ENCODE measurements at regions not wholly inside any gene's neighbourhood (a gene's known extent, or its start where the extent isn't known, plus 50 kb on each side); places are given as distances from the start of the nearest gene placed in this dataset.

GRCh38 chr12:111218499-111218898, 150.4 kb downstream of the PHETA1 start:
- no peaks in the 10 kb centered on the region for H3K4me1 ChIP-seq (ENCODE audit: control insufficient read depth in 1 of 2, insufficient read depth in 2 of 2, low read length in 2 of 2)
- no peaks in the 10 kb centered on the region for H3K79me2 ChIP-seq (ENCODE audit: control insufficient read depth, insufficient read depth, low read length, poor library complexity)
- H4K8ac ChIP-seq (ENCODE audit: low read depth, low read length): no peak overlapping the region
- H3K14ac ChIP-seq (ENCODE audit: low read length): no peak overlapping the region
- H3K36me3 ChIP-seq (ENCODE audit: control insufficient read depth in 1 of 2, insufficient read depth in 2 of 2, low read length in 2 of 2): no peaks in the 10 kb centered on the region
- no CpG with 5 or more reads among the region's 6 CpGs for WGBS (ENCODE audit: extremely low coverage, insufficient coverage, insufficient read length)
- H3K27me3 ChIP-seq (ENCODE audit: insufficient read depth, low read length): no peaks in the 10 kb centered on the region
- no peak overlapping the region for H3K9ac ChIP-seq (ENCODE audit: low read length)
- DNase-seq: no peak
- H2BK5ac ChIP-seq (ENCODE audit: low read depth, low read length, poor library complexity): no peak overlapping the region
- H3K23ac ChIP-seq (ENCODE audit: low read length): no peak overlapping the region
- no peak overlapping the region for H2BK120ac ChIP-seq (ENCODE audit: insufficient read depth, low read length, poor library complexity)
- no peak overlapping the region for H3K4me2 ChIP-seq (ENCODE audit: low read length)
- no peak overlapping the region for H2AK5ac ChIP-seq (ENCODE audit: low read length)
- H2BK12ac ChIP-seq (ENCODE audit: low read length): no peak overlapping the region
- H3K4ac ChIP-seq (ENCODE audit: low read depth, low read length): no peak overlapping the region
- H4K91ac ChIP-seq (ENCODE audit: low read depth, low read length): no peak overlapping the region
- no peak overlapping the region for H2AFZ ChIP-seq (ENCODE audit: insufficient read depth, low read length, poor library complexity)
- H4K12ac ChIP-seq (ENCODE audit: low read depth, low read length): no peak overlapping the region
- H3K79me1 ChIP-seq (ENCODE audit: low read length): no peaks in the 10 kb centered on the region
- no peak overlapping the region for H3K4me3 ChIP-seq (ENCODE audit: low read depth, low read length)
- H3K9me3 ChIP-seq (ENCODE audit: insufficient read depth, low read depth, low read length): peaks cover 5% of the 10 kb centered on the region
- H3K18ac ChIP-seq (ENCODE audit: low read length): no peak overlapping the region
- no peak overlapping the region for H3K27ac ChIP-seq (ENCODE audit: low read depth, low read length)

- H3K36me3 ChIP-seq (ENCODE audit: control insufficient read depth in 1 of 2, insufficient read depth in 2 of 2, low read length in 2 of 2): no peaks in the 10 kb centered on the region
- no peak overlapping the region for H3K4me3 ChIP-seq (ENCODE audit: low read depth, low read length)
- no peaks in the 10 kb centered on the region for H3K27me3 ChIP-seq (ENCODE audit: insufficient read depth, low read length)
- no peak overlapping the region for H3K23ac ChIP-seq (ENCODE audit: low read length)
- peaks cover 2% of the 10 kb centered on the region for H3K9me3 ChIP-seq (ENCODE audit: insufficient read depth, low read depth, low read length)
- H2AK5ac ChIP-seq (ENCODE audit: low read length): no peak overlapping the region
- no peak overlapping the region for H2AFZ ChIP-seq (ENCODE audit: insufficient read depth, low read length, poor library complexity)
- H4K12ac ChIP-seq (ENCODE audit: low read depth, low read length): no peak overlapping the region
- H3K79me1 ChIP-seq (ENCODE audit: low read length): no peaks in the 10 kb centered on the region
- no peak overlapping the region for H3K27ac ChIP-seq (ENCODE audit: low read depth, low read length)
- H2BK12ac ChIP-seq (ENCODE audit: low read length): no peak overlapping the region
- H3K79me2 ChIP-seq (ENCODE audit: control insufficient read depth, insufficient read depth, low read length, poor library complexity): no peaks in the 10 kb centered on the region
- H3K4me1 ChIP-seq (ENCODE audit: control insufficient read depth in 1 of 2, insufficient read depth in 2 of 2, low read length in 2 of 2): no peaks in the 10 kb centered on the region
- no peak overlapping the region for H3K14ac ChIP-seq (ENCODE audit: low read length)
- no peak overlapping the region for H4K91ac ChIP-seq (ENCODE audit: low read depth, low read length)
- no peak overlapping the region for H2BK120ac ChIP-seq (ENCODE audit: insufficient read depth, low read length, poor library complexity)
- no peak for DNase-seq
- H2BK5ac ChIP-seq (ENCODE audit: low read depth, low read length, poor library complexity): no peak overlapping the region
- H3K4ac ChIP-seq (ENCODE audit: low read depth, low read length): no peak overlapping the region
- H3K18ac ChIP-seq (ENCODE audit: low read length): no peak overlapping the region
- H4K8ac ChIP-seq (ENCODE audit: low read depth, low read length): no peak overlapping the region
- WGBS (ENCODE audit: extremely low coverage, insufficient coverage, insufficient read length): no CpG with 5 or more reads among the region's 13 CpGs
- H3K4me2 ChIP-seq (ENCODE audit: low read length): no peak overlapping the region
- H3K9ac ChIP-seq (ENCODE audit: low read length): no peak overlapping the region
Measured at GRCh38 chr12:111216387-111217159, 152.3 kb downstream of the PHETA1 start.

- no peak for DNase-seq
- H4K12ac ChIP-seq (ENCODE audit: low read depth, low read length): no peak overlapping the region
- no peak overlapping the region for H3K9ac ChIP-seq (ENCODE audit: low read length)
- no peak overlapping the region for H2AFZ ChIP-seq (ENCODE audit: insufficient read depth, low read length, poor library complexity)
- no peak overlapping the region for H2BK12ac ChIP-seq (ENCODE audit: low read length)
- no peak overlapping the region for H3K23ac ChIP-seq (ENCODE audit: low read length)
- no peak overlapping the region for H4K91ac ChIP-seq (ENCODE audit: low read depth, low read length)
- no peaks in the 10 kb centered on the region for H3K36me3 ChIP-seq (ENCODE audit: control insufficient read depth in 1 of 2, insufficient read depth in 2 of 2, low read length in 2 of 2)
- no peak overlapping the region for H2AK5ac ChIP-seq (ENCODE audit: low read length)
- no peak overlapping the region for H3K18ac ChIP-seq (ENCODE audit: low read length)
- H2BK5ac ChIP-seq (ENCODE audit: low read depth, low read length, poor library complexity): no peak overlapping the region
- H3K4me2 ChIP-seq (ENCODE audit: low read length): no peak overlapping the region
- H3K27ac ChIP-seq (ENCODE audit: low read depth, low read length): no peak overlapping the region
- no peak overlapping the region for H3K14ac ChIP-seq (ENCODE audit: low read length)
- H3K27me3 ChIP-seq (ENCODE audit: insufficient read depth, low read length): no peaks in the 10 kb centered on the region
- H3K9me3 ChIP-seq (ENCODE audit: insufficient read depth, low read depth, low read length): peaks cover 2% of the 10 kb centered on the region
- H4K8ac ChIP-seq (ENCODE audit: low read depth, low read length): no peak overlapping the region
- no peaks in the 10 kb centered on the region for H3K79me2 ChIP-seq (ENCODE audit: control insufficient read depth, insufficient read depth, low read length, poor library complexity)
- no peaks in the 10 kb centered on the region for H3K4me1 ChIP-seq (ENCODE audit: control insufficient read depth in 1 of 2, insufficient read depth in 2 of 2, low read length in 2 of 2)
- no peaks in the 10 kb centered on the region for H3K79me1 ChIP-seq (ENCODE audit: low read length)
- H3K4me3 ChIP-seq (ENCODE audit: low read depth, low read length): no peak overlapping the region
- no CpG with 5 or more reads among the region's 12 CpGs for WGBS (ENCODE audit: extremely low coverage, insufficient coverage, insufficient read length)
- no peak overlapping the region for H3K4ac ChIP-seq (ENCODE audit: low read depth, low read length)
- H2BK120ac ChIP-seq (ENCODE audit: insufficient read depth, low read length, poor library complexity): no peak overlapping the region
Measured at GRCh38 chr12:111215881-111216280, 153.0 kb downstream of the PHETA1 start.

GRCh38 chr12:111214401-111214800, 154.5 kb downstream of the PHETA1 start:
- Histone ChIP-seq H4K8ac (ENCODE audit: low read depth, low read length) (no peak overlapping the region), H3K14ac (ENCODE audit: low read length) (no peak overlapping the region), H3K23ac (ENCODE audit: low read length) (no peak overlapping the region), H3K4ac (ENCODE audit: low read depth, low read length) (no peak overlapping the region), H3K79me2 (ENCODE audit: control insufficient read depth, insufficient read depth, low read length, poor library complexity) (no peaks in the 10 kb centered on the region), H3K4me3 (ENCODE audit: low read depth, low read length) (no peak overlapping the region), H2AK5ac (ENCODE audit: low read length) (no peak overlapping the region), H4K91ac (ENCODE audit: low read depth, low read length) (no peak overlapping the region), H2BK5ac (ENCODE audit: low read depth, low read length, poor library complexity) (no peak overlapping the region), H4K12ac (ENCODE audit: low read depth, low read length) (no peak overlapping the region), H2AFZ (ENCODE audit: insufficient read depth, low read length, poor library complexity) (no peak overlapping the region), H3K4me1 (ENCODE audit: control insufficient read depth in 1 of 2, insufficient read depth in 2 of 2, low read length in 2 of 2) (no peaks in the 10 kb centered on the region), H3K27me3 (ENCODE audit: insufficient read depth, low read length) (no peaks in the 10 kb centered on the region), H3K9me3 (ENCODE audit: insufficient read depth, low read depth, low read length) (peaks cover 2% of the 10 kb centered on the region), H3K27ac (ENCODE audit: low read depth, low read length) (no peak overlapping the region), H3K79me1 (ENCODE audit: low read length) (no peaks in the 10 kb centered on the region), H3K18ac (ENCODE audit: low read length) (no peak overlapping the region), H3K36me3 (ENCODE audit: control insufficient read depth in 1 of 2, insufficient read depth in 2 of 2, low read length in 2 of 2) (no peaks in the 10 kb centered on the region), H2BK120ac (ENCODE audit: insufficient read depth, low read length, poor library complexity) (no peak overlapping the region), H3K4me2 (ENCODE audit: low read length) (no peak overlapping the region), H2BK12ac (ENCODE audit: low read length) (no peak overlapping the region), H3K9ac (ENCODE audit: low read length) (no peak overlapping the region)
- WGBS (ENCODE audit: extremely low coverage, insufficient coverage, insufficient read length): no CpG with 5 or more reads among the region's 16 CpGs
- no peak for DNase-seq
